Fibroblast of lung (primary cell): ENCODE measurements at regions not wholly inside any gene's neighbourhood (a gene's known extent, or its start where the extent isn't known, plus 50 kb on each side); places are given as distances from the start of the nearest gene placed in this dataset.
"Not testable (repeated sequence)": the region's sequence is repeated elsewhere in the genome, so short reads cannot be mapped to it uniquely, and the experiment has no call there.

Experiments used
- DNase-seq, 2 donors: peaks; one replicate each; pipeline versions ENCODE4 v3.0.0 to v3.0.0-alpha.2; 2010; ENCODE audit warnings: low read depth in 2 of 2
- H2AFZ ChIP-seq: 2 replicates; pipeline ENCODE4 v1.5.1; 2012; ENCODE audit warnings: low read length, control low read depth, inconsistent platforms
- H3K27ac ChIP-seq: 2 replicates; pipeline ENCODE4 v1.5.1; 2011; ENCODE audit warnings: low read length, control low read depth; ENCODE audit not compliant: insufficient read depth
- H3K27me3 ChIP-seq: 2 replicates; pipeline ENCODE4 v1.5.1; 2011; ENCODE audit warnings: mild to moderate bottlenecking, low read length; ENCODE audit not compliant: control insufficient read depth, insufficient read depth
- H3K36me3 ChIP-seq: 2 replicates; pipeline ENCODE4 v1.5.1; 2011; ENCODE audit warnings: low read length; ENCODE audit not compliant: control insufficient read depth, insufficient read depth
- H3K4me1 ChIP-seq: 2 replicates; pipeline ENCODE4 v1.5.1; 2011; ENCODE audit warnings: low read length; ENCODE audit not compliant: control insufficient read depth, insufficient read depth; ENCODE audit errors: extremely low read depth
- H3K4me2 ChIP-seq: 2 replicates; pipeline ENCODE4 v1.5.1; 2011; ENCODE audit warnings: low read length, control low read depth; ENCODE audit not compliant: insufficient read depth; ENCODE audit errors: extremely low read depth
- H3K4me3 ChIP-seq, 4 experiments: fragments of 200-600 bp in 1 of 4; sonication (generic) in 1 of 4; replicated peaks in 1 of 4; 2 replicates each; pipeline ENCODE4 v1.5.1; 2011 to 2016; ENCODE audit warnings: low read length in 4 of 4, low read depth in 3 of 4, mild to moderate bottlenecking in 3 of 4, control low read depth in 2 of 4, inconsistent platforms in 1 of 4, mixed read lengths in 1 of 4; ENCODE audit not compliant: insufficient read depth in 1 of 4; ENCODE audit errors: control extremely low read depth in 1 of 4
- H3K79me2 ChIP-seq: 2 replicates; pipeline ENCODE4 v1.5.1; 2012; ENCODE audit warnings: mild to moderate bottlenecking, low read length, inconsistent platforms; ENCODE audit not compliant: control insufficient read depth, insufficient read depth
- H3K9ac ChIP-seq: 2 replicates; pipeline ENCODE4 v1.5.1; 2011; ENCODE audit warnings: mild to moderate bottlenecking, low read length, control low read depth; ENCODE audit not compliant: insufficient read depth
- H3K9me3 ChIP-seq: 2 replicates; pipeline ENCODE4 v1.5.1; 2012; ENCODE audit warnings: low read depth, low read length; ENCODE audit not compliant: control insufficient read depth, insufficient read depth
- H4K20me1 ChIP-seq: 2 replicates; pipeline ENCODE4 v1.5.1; 2011; ENCODE audit warnings: low read length; ENCODE audit not compliant: control insufficient read depth, insufficient read depth; ENCODE audit errors: extremely low read depth
- EZH2 ChIP-seq: IDR thresholded peaks from 2 replicates; pipeline ENCODE4 v1.5.1; 2012; ENCODE audit warnings: low read length, control low read depth, mild to moderate bottlenecking; ENCODE audit errors: missing control alignments
- TF ChIP-seq, protein P1 (sequence below), 2 donors: IDR thresholded peaks in 1 of 2; conservative IDR thresholded peaks in 1 of 2; 1 replicate in 1 of 2; 2 replicates in 1 of 2; pipeline ENCODE4 v1.5.1; 2011 to 2012; ENCODE audit warnings: low read length in 2 of 2, control low read depth in 1 of 2, inconsistent platforms in 1 of 2, low read depth in 1 of 2, mild to moderate bottlenecking in 1 of 2

GRCh38 chr6:144488590-144488989 is 203.5 kb downstream of the UTRN start:
- Histone ChIP-seq H3K9me3 (no peaks in the 10 kb centered on the region), H3K27me3 (no peaks in the 10 kb centered on the region), H3K4me3 (no peak overlapping the region), H3K9ac (no peak overlapping the region), H2AFZ (no peak overlapping the region), H4K20me1 (no peaks in the 10 kb centered on the region), H3K4me2 (no peak overlapping the region), H3K36me3 (peaks cover 3% of the 10 kb centered on the region), H3K79me2 (no peaks in the 10 kb centered on the region), H3K27ac (no peak overlapping the region), H3K4me1 (peaks cover 3% of the 10 kb centered on the region)
- no peak for DNase-seq
- TF ChIP-seq EZH2, result no peak
- TF ChIP-seq, protein P1, sequence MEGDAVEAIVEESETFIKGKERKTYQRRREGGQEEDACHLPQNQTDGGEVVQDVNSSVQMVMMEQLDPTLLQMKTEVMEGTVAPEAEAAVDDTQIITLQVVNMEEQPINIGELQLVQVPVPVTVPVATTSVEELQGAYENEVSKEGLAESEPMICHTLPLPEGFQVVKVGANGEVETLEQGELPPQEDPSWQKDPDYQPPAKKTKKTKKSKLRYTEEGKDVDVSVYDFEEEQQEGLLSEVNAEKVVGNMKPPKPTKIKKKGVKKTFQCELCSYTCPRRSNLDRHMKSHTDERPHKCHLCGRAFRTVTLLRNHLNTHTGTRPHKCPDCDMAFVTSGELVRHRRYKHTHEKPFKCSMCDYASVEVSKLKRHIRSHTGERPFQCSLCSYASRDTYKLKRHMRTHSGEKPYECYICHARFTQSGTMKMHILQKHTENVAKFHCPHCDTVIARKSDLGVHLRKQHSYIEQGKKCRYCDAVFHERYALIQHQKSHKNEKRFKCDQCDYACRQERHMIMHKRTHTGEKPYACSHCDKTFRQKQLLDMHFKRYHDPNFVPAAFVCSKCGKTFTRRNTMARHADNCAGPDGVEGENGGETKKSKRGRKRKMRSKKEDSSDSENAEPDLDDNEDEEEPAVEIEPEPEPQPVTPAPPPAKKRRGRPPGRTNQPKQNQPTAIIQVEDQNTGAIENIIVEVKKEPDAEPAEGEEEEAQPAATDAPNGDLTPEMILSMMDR (conservative IDR thresholded peaks at IDR 0.05 in 1 of 2, IDR thresholded peaks at IDR 0.05 in 1 of 2; ENCODE audit: low read depth in 1 of 2, low read length in 2 of 2), result no peak

DNA sequence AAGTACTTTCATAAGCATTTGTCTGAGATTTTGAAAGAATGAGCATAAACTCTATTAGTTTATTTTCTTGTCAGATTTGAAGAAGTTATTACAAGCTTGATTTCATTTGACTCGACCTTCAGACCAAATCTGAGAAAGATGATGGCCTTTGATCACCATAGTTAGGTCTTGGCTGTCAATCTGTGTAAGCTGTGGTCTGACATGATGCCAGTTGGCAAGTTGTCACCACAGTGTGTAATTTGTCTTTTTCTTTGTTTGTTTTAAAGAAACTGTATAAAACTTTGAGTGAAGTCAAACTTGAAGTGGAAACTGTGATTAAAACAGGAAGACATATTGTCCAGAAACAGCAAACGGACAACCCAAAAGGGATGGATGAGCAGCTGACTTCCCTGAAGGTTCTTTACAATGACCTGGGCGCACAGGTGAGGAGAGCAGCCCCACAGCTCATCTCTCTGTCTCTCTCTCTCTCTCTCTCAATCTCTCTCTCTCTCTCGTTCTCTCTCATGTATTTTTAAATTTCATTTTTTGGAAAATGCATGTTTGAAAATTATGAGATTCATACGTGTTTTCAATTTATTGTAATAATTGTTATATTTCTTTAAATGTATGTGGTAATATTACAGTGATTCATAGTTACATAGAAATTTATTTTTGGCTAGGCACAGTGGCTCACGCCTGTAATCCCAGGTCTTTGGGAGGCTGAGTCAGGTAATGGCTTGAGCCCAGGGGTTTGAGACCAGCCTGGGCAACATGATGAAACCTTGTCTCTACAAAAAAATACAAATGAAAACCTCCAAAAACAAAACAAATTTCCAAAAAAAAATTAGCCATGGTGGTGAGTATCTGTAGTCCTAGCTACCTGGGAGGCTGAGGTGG is 208.1 kb downstream of the UTRN start:
- peak; percentile 28 to 64 for DNase-seq
- H3K79me2 ChIP-seq, result no peaks in the 10 kb centered on the region
- peaks cover 3% of the 10 kb centered on the region for H3K36me3 ChIP-seq
- no peak for TF ChIP-seq EZH2
- TF ChIP-seq, protein P1 (conservative IDR thresholded peaks at IDR 0.05 in 1 of 2, IDR thresholded peaks at IDR 0.05 in 1 of 2; ENCODE audit: low read depth in 1 of 2, low read length in 2 of 2), result no peak
- no peak overlapping the region for H3K4me2 ChIP-seq
- H3K27me3 ChIP-seq, result no peaks in the 10 kb centered on the region
- peaks cover 3% of the 10 kb centered on the region for H3K4me1 ChIP-seq
- H3K4me3 ChIP-seq, result no peak overlapping the region
- H3K27ac ChIP-seq, result no peak overlapping the region
- no peaks in the 10 kb centered on the region for H4K20me1 ChIP-seq
- no peak overlapping the region for H3K9ac ChIP-seq
- no peak overlapping the region for H2AFZ ChIP-seq
- H3K9me3 ChIP-seq, result no peaks in the 10 kb centered on the region

GRCh38 chr6:144495076-144495475 is 209.9 kb downstream of the UTRN start:
- not testable (repeated sequence) for H4K20me1 ChIP-seq, H3K9me3 ChIP-seq, H3K27ac ChIP-seq, H3K9ac ChIP-seq, H2AFZ ChIP-seq, H3K4me1 ChIP-seq, H3K27me3 ChIP-seq, H3K4me3 ChIP-seq, H3K79me2 ChIP-seq, H3K36me3 ChIP-seq, H3K4me2 ChIP-seq, DNase-seq
